ENCODE measurements at regions not wholly inside any gene's neighbourhood (a gene's known extent, or its start where the extent isn't known, plus 50 kb on each side); places are given as distances from the start of the nearest gene placed in this dataset.

GRCh38 chr13:105918842-105919741 lies 616.4 kb downstream of the EFNB2 start:
- H3K4me1 ChIP-seq = no peaks in the 10 kb centered on the region
- TF ChIP-seq CTCF (IDR thresholded peaks at IDR 0.05) (no peak), POLR2A (IDR thresholded peaks at IDR 0.05) (no peak)
- intact Hi-C loops (cut with DNase I) = no loop called here
- no peaks in the 10 kb centered on the region for H3K27me3 ChIP-seq
- WGBS, 2 donors = 70 to 73% methylated on average over 16 of the region's 16 CpGs
- peak in 3 of 4 donors; percentile 5 to 26 (median 13) for DNase-seq
- H3K36me3 ChIP-seq (replicated peaks in 1 of 2; ENCODE audit: insufficient read depth in 1 of 2, low read depth in 2 of 2) = no peaks in the 10 kb centered on the region
- no peak overlapping the region for H3K27ac ChIP-seq
- H3K9me3 ChIP-seq = no peaks in the 10 kb centered on the region
- H3K4me3 ChIP-seq = no peak overlapping the region
- ATAC-seq = no peak

DNA sequence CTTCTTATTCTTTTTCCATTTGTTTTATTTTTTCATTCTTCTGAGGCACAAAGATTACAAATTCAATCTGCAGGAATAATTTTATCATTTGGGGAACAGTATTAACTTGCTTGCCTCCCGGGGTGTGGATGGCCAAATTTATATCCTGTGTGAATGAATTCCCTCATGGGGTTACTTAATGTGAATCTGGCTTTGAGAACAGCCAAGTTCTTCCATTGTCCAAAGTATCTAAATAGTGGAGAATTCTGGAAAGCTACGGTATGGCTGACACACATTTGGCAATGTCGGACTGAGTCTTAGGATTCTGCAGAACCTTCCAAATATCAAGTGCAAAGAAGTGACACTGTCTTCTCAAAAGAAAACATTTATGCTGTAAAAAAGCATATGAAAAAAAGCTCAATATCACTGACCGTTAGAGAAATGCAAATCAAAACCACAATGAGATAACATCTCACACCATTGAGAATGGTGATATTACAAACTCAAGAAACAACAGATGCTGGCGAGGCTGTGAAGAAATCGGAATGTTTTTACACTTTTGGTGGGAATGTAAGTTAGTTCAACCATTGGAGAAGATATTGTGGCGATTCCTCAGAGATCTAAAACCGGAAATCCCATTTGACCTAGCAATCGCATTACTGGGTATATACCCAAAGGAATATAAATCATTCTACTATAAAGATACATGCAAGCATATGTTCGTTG lies 620.2 kb downstream of the EFNB2 start:
- DNase-seq (no peak), ATAC-seq (no peak)
- TF ChIP-seq CTCF (IDR thresholded peaks at IDR 0.05) (no peak), POLR2A (IDR thresholded peaks at IDR 0.05) (no peak)
- 65 to 74% methylated on average over 10 of the region's 10 CpGs for WGBS, 2 donors
- no peaks in the 10 kb centered on the region for H3K27me3 ChIP-seq
- no peak overlapping the region for H3K27ac ChIP-seq
- intact Hi-C loops (cut with DNase I) = no loop called here
- H3K4me3 ChIP-seq = no peak overlapping the region
- H3K4me1 ChIP-seq = no peaks in the 10 kb centered on the region
- H3K36me3 ChIP-seq (replicated peaks in 1 of 2; ENCODE audit: insufficient read depth in 1 of 2, low read depth in 2 of 2) = no peaks in the 10 kb centered on the region
- H3K9me3 ChIP-seq = no peaks in the 10 kb centered on the region

DNA sequence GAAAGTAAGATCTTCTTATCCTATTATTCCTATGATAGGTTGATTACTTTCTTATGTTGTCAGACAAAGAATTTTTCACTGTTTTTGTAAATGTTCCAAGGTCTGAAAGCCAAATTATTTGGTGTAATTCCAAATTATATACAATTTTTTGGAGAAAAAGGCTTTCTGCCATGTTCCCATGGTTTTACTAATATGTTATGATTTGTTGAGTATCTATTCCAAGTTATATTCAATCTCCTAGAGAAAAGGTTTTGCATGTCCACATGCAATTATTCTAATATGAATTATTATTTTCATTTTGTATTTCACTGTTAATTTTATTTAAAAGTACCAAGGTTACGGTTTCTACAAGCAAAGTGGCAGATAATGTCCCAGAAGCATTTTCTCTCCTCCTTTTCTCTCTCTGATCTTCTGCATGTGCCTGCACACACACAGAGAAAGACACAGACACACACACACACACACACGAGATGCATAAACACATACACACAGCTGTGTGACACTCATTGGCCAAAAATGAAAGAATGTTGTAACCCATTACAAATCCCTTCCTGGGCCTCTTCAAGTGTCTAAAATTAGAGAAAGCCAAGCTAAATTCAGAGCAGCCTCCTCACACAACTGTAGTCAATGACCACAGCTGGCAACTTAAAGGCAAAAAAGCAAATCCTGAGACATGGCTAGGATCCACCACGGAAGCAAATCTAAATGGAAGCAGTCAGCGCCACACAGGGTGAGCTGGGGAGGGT lies 621.0 kb downstream of the EFNB2 start:
- no peaks in the 10 kb centered on the region for H3K36me3 ChIP-seq (replicated peaks in 1 of 2; ENCODE audit: insufficient read depth in 1 of 2, low read depth in 2 of 2)
- H3K9me3 ChIP-seq = no peaks in the 10 kb centered on the region
- H3K4me1 ChIP-seq = no peaks in the 10 kb centered on the region
- H3K4me3 ChIP-seq = no peak overlapping the region
- DNase-seq = no peak
- intact Hi-C loops (cut with DNase I) = no loop called here
- no peaks in the 10 kb centered on the region for H3K27me3 ChIP-seq
- no peak overlapping the region for H3K27ac ChIP-seq
- TF ChIP-seq CTCF (IDR thresholded peaks at IDR 0.05) = no peak
- TF ChIP-seq POLR2A (IDR thresholded peaks at IDR 0.05) = no peak
- no peak for ATAC-seq
- WGBS, 2 donors = 58 to 64% methylated on average over 4 of the region's 4 CpGs

GRCh38 chr13:105908586-105908985 lies 626.9 kb downstream of the EFNB2 start:
- 55 to 75% methylated on average over 9 of the region's 9 CpGs for WGBS, 2 donors
- no peak for DNase-seq
- no peaks in the 10 kb centered on the region for H3K4me1 ChIP-seq

More at GRCh38 chr13:105908586-105908985, 626.9 kb downstream of the EFNB2 start:
- TF ChIP-seq CTCF (IDR thresholded peaks at IDR 0.05) (no peak), POLR2A (IDR thresholded peaks at IDR 0.05) (no peak)
- no peaks in the 10 kb centered on the region for H3K9me3 ChIP-seq
- intact Hi-C loops (cut with DNase I) = no loop called here
- no peak overlapping the region for H3K27ac ChIP-seq
- H3K4me3 ChIP-seq = no peak overlapping the region
- no peaks in the 10 kb centered on the region for H3K27me3 ChIP-seq
- H3K36me3 ChIP-seq (replicated peaks in 1 of 2; ENCODE audit: insufficient read depth in 1 of 2, low read depth in 2 of 2) = no peaks in the 10 kb centered on the region
- no peak for ATAC-seq
